Suprapubic skin (tissue), 4 donors: ENCODE measurements at regions not wholly inside any gene's neighbourhood (a gene's known extent, or its start where the extent isn't known, plus 50 kb on each side); places are given as distances from the start of the nearest gene placed in this dataset.

ENCODE experiments used
- DNase-seq, 2 donors: peaks; one replicate each; pipeline ENCODE4 v3.0.0-alpha.2; 2019; ENCODE audit warnings: low spot score in 2 of 2
- H3K27ac ChIP-seq: fragments of 200-600 bp; sonication (generic); one replicate; pipeline ENCODE4 v1.5.1; 2019
- H3K27me3 ChIP-seq: fragments of 200-600 bp; sonication (generic); one replicate; pipeline ENCODE4 v1.5.1; 2019
- H3K36me3 ChIP-seq: fragments of 200-600 bp; sonication (generic); one replicate; pipeline ENCODE4 v1.5.1; 2019
- H3K4me1 ChIP-seq: fragments of 200-600 bp; sonication (generic); one replicate; pipeline ENCODE4 v1.5.1; 2019
- H3K4me3 ChIP-seq: fragments of 200-600 bp; sonication (generic); one replicate; pipeline ENCODE4 v1.5.1; 2019; ENCODE audit warnings: mild to moderate bottlenecking
- H3K9me3 ChIP-seq: fragments of 200-600 bp; sonication (generic); one replicate; pipeline ENCODE4 v1.5.1; 2019
- EP300 ChIP-seq: sonication (generic); formaldehyde crosslinking; IDR thresholded peaks from one replicate; pipeline ENCODE4 v1.6.1; 2017; ENCODE audit warnings: antibody characterized with exemption
- POLR2A ChIP-seq, 2 donors: fragments of 450-650 bp; IDR thresholded peaks; one replicate each; pipeline ENCODE4 v1.6.1; 2017; ENCODE audit warnings: antibody characterized with exemption in 2 of 2, mild to moderate bottlenecking in 2 of 2, moderate library complexity in 2 of 2
- POLR2AphosphoS5 ChIP-seq, 3 donors: sonication (generic); formaldehyde crosslinking; IDR thresholded peaks; one replicate each; pipeline ENCODE4 v1.6.1; 2017; ENCODE audit warnings: antibody characterized with exemption in 3 of 3
- WGBS: methylation state at CpG from one replicate; pipeline ENCODE4 v1.1.5; 2018; 5-methylcytosine and 5-hydroxymethylcytosine counted together
- TF ChIP-seq, protein P1 (sequence below), 2 donors: fragments of 200-600 bp in 1 of 2; fragments of 450-650 bp in 1 of 2; sonication (generic) in 1 of 2; IDR thresholded peaks; one replicate each; pipeline ENCODE4 v1.5.1; 2016 to 2019; ENCODE audit warnings: antibody characterized with exemption in 2 of 2, mild to moderate bottlenecking in 1 of 2, moderate library complexity in 1 of 2

GRCh38 chr19:23998568-23998967 is 83.9 kb downstream of the ZNF726 start:
- H3K9me3 ChIP-seq: no peaks in the 10 kb centered on the region
- DNase-seq: no peak
- H3K27me3 ChIP-seq: no peaks in the 10 kb centered on the region
- whole genome bisulfite sequencing: 82% methylated on average over 2 of the region's 2 CpGs
- TF ChIP-seq POLR2AphosphoS5 (IDR thresholded peaks at IDR 0.05) (no peak), POLR2A (IDR thresholded peaks at IDR 0.05) (no peak), EP300 (no peak)
- TF ChIP-seq, protein P1, sequence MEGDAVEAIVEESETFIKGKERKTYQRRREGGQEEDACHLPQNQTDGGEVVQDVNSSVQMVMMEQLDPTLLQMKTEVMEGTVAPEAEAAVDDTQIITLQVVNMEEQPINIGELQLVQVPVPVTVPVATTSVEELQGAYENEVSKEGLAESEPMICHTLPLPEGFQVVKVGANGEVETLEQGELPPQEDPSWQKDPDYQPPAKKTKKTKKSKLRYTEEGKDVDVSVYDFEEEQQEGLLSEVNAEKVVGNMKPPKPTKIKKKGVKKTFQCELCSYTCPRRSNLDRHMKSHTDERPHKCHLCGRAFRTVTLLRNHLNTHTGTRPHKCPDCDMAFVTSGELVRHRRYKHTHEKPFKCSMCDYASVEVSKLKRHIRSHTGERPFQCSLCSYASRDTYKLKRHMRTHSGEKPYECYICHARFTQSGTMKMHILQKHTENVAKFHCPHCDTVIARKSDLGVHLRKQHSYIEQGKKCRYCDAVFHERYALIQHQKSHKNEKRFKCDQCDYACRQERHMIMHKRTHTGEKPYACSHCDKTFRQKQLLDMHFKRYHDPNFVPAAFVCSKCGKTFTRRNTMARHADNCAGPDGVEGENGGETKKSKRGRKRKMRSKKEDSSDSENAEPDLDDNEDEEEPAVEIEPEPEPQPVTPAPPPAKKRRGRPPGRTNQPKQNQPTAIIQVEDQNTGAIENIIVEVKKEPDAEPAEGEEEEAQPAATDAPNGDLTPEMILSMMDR (IDR thresholded peaks at IDR 0.05): no peak
- H3K4me1 ChIP-seq: no peaks in the 10 kb centered on the region
- H3K36me3 ChIP-seq: no peaks in the 10 kb centered on the region
- no peak overlapping the region for H3K27ac ChIP-seq
- H3K4me3 ChIP-seq: no peak overlapping the region

DNA sequence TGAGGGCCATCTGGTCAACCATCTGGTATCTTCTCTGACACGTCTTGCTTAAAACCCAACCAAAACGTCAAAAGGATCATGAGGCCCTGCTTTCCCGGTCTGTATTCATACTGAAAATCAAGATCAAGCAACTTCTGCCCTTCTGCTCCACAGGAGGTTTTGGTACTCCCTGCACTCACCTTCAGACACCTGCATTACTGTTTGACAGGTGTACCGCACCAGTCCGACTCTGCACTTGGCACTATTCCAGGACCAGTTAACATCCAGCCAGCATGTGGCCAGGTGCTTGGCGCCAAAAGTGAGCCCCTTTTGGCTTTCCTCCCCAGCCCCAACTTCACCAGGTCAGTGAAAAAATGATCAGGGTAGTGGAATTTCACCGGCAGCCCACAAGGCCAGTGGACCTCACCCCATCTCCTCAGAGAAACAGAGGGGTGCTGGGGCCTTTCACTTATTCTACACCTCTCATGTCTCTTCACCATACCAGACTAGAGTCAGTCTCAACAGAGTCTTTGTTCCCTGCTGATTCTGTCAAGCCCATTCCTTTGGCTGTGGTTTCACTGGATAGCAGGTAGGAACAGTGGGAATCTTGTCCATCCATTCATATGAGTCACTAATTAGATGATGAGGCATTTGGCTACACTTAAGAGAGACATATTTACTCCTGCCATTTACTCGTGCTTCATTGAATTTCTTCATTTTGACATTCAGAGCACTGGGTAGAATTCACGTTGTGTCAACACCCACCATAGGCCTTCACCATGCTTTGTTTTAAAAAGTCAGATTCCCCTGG is 85.3 kb downstream of the ZNF726 start:
- no peaks in the 10 kb centered on the region for H3K36me3 ChIP-seq
- no peak for DNase-seq
- H3K4me3 ChIP-seq: no peak overlapping the region
- TF ChIP-seq POLR2AphosphoS5 (IDR thresholded peaks at IDR 0.05) (no peak), POLR2A (IDR thresholded peaks at IDR 0.05) (no peak), EP300 (no peak)
- TF ChIP-seq, protein P1 (IDR thresholded peaks at IDR 0.05): no peak
- peak overlapping the region; percentile 28 for H3K27ac ChIP-seq
- no peaks in the 10 kb centered on the region for H3K9me3 ChIP-seq
- 79% methylated on average over 9 of the region's 9 CpGs for WGBS
- no peaks in the 10 kb centered on the region for H3K27me3 ChIP-seq
- no peaks in the 10 kb centered on the region for H3K4me1 ChIP-seq

- H3K27me3 ChIP-seq: no peaks in the 10 kb centered on the region
- TF ChIP-seq EP300: no peak
- TF ChIP-seq, protein P1 (IDR thresholded peaks at IDR 0.05): no peak
- TF ChIP-seq POLR2A (IDR thresholded peaks at IDR 0.05): no peak
- no peak for TF ChIP-seq POLR2AphosphoS5 (IDR thresholded peaks at IDR 0.05)
- 94% methylated on average over 2 of the region's 2 CpGs for WGBS
- H3K9me3 ChIP-seq: no peaks in the 10 kb centered on the region
- no peak for DNase-seq
- H3K27ac ChIP-seq: peak overlapping the region; percentile 28
- no peak overlapping the region for H3K4me3 ChIP-seq
- no peaks in the 10 kb centered on the region for H3K4me1 ChIP-seq
- H3K36me3 ChIP-seq: no peaks in the 10 kb centered on the region
These were observed 86.0 kb downstream of the ZNF726 start for GRCh38 chr19:24000656-24001055.

- no peak overlapping the region for H3K27ac ChIP-seq
- WGBS: 92% methylated on average over 22 of the region's 32 CpGs
- H3K4me3 ChIP-seq: no peak overlapping the region
- H3K9me3 ChIP-seq: no peaks in the 10 kb centered on the region
- no peaks in the 10 kb centered on the region for H3K27me3 ChIP-seq
- no peaks in the 10 kb centered on the region for H3K36me3 ChIP-seq
- TF ChIP-seq EP300: no peak
- TF ChIP-seq, protein P1 (IDR thresholded peaks at IDR 0.05): no peak
- no peak for TF ChIP-seq POLR2AphosphoS5 (IDR thresholded peaks at IDR 0.05)
- no peak for TF ChIP-seq POLR2A (IDR thresholded peaks at IDR 0.05)
- DNase-seq: no peak
- H3K4me1 ChIP-seq: no peaks in the 10 kb centered on the region
These were observed 84.6 kb upstream of the ZNF254 start for GRCh38 chr19:24002256-24002945.

- TF ChIP-seq POLR2A (IDR thresholded peaks at IDR 0.05): no peak
- TF ChIP-seq, protein P1 (IDR thresholded peaks at IDR 0.05): no peak
- TF ChIP-seq POLR2AphosphoS5 (IDR thresholded peaks at IDR 0.05): no peak
- TF ChIP-seq EP300: no peak
These were observed 83.5 kb upstream of the ZNF254 start for GRCh38 chr19:24003537-24003936.

More at GRCh38 chr19:24003537-24003936, 83.5 kb upstream of the ZNF254 start:
- Histone ChIP-seq H3K36me3 (no peaks in the 10 kb centered on the region), H3K27me3 (no peaks in the 10 kb centered on the region), H3K4me3 (no peak overlapping the region), H3K9me3 (no peaks in the 10 kb centered on the region), H3K4me1 (no peaks in the 10 kb centered on the region), H3K27ac (no peak overlapping the region)
- 92% methylated on average over 15 of the region's 19 CpGs for WGBS
- DNase-seq: no peak
